Cardiac fibroblast (primary cell): ENCODE measurements at regions not wholly inside any gene's neighbourhood (a gene's known extent, or its start where the extent isn't known, plus 50 kb on each side); places are given as distances from the start of the nearest gene placed in this dataset.
A peak's percentile ranks its signal among the peaks of the same experiment; 100 is the strongest.

Source experiments
- DNase-seq, 2 donors: peaks; one replicate each; pipeline versions ENCODE4 v3.0.0 to v3.0.0-alpha.2; 2010; ENCODE audit warnings: low read depth in 2 of 2
- H3K4me3 ChIP-seq, 2 donors: replicated peaks in 1 of 2; 1 replicate in 1 of 2; 2 replicates in 1 of 2; pipeline ENCODE4 v1.5.1; 2011; ENCODE audit warnings: low read depth in 2 of 2, low read length in 2 of 2, mild to moderate bottlenecking in 2 of 2, moderate library complexity in 1 of 2
- TF ChIP-seq, protein P1 (sequence below): IDR thresholded peaks from one replicate; pipeline ENCODE4 v1.5.1; 2011; ENCODE audit warnings: low read depth, mild to moderate bottlenecking, low read length, inconsistent platforms

DNA sequence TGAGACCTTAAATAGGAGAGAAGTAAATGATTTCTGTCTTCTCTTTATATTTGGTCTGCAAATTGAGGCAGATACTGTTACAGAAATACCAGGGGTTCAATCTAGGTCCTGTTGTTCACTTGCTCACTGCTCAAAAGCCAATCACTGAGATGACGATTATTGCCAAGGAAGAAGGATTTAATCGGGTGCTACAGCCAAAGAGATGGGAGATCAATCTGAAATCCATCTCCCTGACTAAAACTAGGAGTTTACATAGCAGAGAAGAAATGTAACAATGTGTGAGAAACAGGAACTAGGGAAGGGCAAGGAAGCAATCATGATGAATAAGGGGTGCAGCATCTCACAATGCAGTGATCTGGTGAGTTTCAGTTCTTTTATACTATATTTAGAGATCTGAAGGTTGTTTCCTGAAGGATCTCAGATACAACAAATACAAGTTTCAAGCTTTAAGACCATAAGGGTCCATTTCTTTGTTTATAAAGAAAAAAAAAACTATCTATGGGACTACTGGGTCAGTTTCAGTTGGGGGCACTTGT lies 117.9 kb upstream of the FAM9B start:
- TF ChIP-seq, protein P1, sequence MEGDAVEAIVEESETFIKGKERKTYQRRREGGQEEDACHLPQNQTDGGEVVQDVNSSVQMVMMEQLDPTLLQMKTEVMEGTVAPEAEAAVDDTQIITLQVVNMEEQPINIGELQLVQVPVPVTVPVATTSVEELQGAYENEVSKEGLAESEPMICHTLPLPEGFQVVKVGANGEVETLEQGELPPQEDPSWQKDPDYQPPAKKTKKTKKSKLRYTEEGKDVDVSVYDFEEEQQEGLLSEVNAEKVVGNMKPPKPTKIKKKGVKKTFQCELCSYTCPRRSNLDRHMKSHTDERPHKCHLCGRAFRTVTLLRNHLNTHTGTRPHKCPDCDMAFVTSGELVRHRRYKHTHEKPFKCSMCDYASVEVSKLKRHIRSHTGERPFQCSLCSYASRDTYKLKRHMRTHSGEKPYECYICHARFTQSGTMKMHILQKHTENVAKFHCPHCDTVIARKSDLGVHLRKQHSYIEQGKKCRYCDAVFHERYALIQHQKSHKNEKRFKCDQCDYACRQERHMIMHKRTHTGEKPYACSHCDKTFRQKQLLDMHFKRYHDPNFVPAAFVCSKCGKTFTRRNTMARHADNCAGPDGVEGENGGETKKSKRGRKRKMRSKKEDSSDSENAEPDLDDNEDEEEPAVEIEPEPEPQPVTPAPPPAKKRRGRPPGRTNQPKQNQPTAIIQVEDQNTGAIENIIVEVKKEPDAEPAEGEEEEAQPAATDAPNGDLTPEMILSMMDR: no peak
- no peak overlapping the region for H3K4me3 ChIP-seq
- DNase-seq: no peak

DNA sequence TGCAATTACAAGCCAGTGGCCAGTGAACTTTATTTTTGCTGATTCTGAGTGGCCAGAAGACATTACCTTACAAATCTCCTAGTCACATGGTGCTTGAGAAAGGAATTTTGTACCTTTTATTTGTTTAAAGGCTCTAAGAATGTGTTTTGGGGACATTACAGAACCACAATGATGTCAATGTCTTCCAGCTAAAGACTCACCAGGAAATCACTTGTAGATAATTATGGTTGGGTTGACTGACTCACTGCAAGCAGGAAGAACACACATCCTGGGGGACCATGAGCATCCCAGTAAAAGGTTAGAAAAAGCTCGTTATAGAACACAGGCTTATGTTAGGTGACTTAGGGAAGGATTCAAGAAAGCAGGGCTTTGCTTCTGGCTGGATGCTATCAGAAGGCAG lies 119.4 kb upstream of the FAM9B start:
- peak; percentile 34 to 82 for DNase-seq
- no peak overlapping the region for H3K4me3 ChIP-seq
- TF ChIP-seq, protein P1: no peak

DNA sequence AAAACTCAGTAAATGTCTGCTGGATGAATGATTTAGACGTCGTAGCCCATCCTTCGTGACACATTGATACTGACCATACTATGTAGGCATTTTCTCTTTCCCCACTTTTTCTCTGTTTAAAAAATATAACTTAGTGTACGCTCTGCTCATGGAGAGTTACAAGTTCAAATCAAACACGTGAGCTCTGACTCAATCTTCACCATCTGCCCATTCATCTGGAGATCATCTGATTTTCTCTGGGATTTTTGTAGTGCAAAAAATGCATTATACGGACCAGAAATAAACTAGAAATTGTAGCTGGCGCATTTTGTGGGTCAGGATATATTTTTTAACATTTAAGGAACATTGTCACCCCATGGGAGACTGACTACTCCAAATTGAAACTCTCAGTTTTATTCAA lies 124.7 kb upstream of the FAM9B start:
- TF ChIP-seq, protein P1: no peak
- no peak for DNase-seq
- no peak overlapping the region for H3K4me3 ChIP-seq

DNA sequence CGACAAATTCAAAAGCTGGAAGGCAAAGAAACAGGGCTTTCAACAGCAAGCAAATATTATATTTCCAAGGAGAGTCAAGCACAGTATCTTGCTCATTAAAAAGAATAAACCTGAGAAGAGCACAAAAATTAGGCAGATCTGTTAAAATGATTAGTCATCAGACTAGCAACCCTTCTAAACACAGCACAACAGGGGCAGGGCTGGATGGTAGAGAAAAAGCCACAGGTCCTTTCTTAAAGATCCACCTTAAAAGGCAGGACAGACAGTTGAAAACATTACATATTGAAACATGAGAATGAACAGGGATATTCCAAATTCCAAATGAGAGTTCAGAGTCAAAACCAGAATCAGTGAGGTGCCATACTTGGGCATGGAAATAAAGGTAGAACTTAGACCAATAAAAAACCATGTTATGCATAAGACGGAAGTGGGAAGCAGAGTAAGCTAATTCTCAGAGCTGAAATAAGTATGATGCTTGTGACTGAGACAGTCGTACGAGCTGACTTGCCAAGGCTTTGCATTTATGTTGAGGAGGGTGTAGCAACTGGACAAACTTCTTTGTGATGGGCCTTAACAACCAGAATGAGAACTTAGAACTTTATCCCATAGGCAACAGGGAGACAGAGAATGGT lies 126.9 kb upstream of the FAM9B start:
- no peak overlapping the region for H3K4me3 ChIP-seq
- no peak for DNase-seq
- TF ChIP-seq, protein P1: no peak

DNA sequence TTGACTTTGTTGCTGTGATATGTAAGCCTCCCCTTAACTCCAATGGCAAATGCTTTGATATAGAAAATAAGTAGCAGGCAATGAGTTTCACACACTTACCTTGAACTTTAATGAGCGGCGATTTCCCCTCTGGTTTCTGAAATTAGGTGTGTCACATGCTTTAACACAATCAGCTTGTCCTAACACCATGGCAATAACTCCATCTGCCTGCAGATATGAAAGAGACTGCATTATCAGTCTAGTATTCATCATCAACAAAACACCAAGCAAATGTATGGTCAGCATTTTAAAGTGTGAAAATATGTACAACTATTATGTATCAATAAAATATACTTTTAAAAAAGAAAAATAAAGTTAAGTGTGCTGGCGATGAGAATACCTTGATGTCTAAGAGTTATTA lies 128.8 kb upstream of the FAM9B start:
- no peak for DNase-seq
- TF ChIP-seq, protein P1: no peak
- no peak overlapping the region for H3K4me3 ChIP-seq

DNA sequence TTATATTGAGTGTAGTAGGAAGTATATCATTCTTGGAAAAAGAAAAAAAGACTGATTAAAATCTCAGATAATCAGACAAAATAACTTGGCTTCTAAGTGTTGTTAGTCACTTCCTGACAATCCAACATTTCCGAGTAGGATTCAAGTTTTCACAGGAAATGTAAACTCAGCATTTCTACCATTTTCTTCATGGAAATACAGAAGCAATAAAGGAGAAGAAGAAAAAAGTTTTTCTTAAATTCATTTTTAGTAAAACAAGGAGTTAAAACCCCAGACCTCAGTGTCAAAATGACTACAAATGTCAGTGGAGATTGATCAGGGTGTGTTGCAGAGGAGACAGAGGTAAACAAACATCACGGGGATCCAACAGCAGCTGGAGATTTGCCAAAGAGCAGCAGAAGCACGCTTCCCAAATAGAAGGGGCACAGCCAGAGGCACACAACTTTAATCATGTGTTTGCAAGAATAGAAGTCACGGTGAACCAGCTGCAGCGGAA lies 129.3 kb upstream of the FAM9B start:
- no peak overlapping the region for H3K4me3 ChIP-seq
- peak in 1 of 2 donors; percentile 34 for DNase-seq

More for the DNA sequence above, 129.3 kb upstream of the FAM9B start:
- TF ChIP-seq, protein P1: no peak
